ENCODE measurements at regions not wholly inside any gene's neighbourhood (a gene's known extent, or its start where the extent isn't known, plus 50 kb on each side); places are given as distances from the start of the nearest gene placed in this dataset.
"Not testable (repeated sequence)": the region's sequence is repeated elsewhere in the genome, so short reads cannot be mapped to it uniquely, and the experiment has no call there.

DNA sequence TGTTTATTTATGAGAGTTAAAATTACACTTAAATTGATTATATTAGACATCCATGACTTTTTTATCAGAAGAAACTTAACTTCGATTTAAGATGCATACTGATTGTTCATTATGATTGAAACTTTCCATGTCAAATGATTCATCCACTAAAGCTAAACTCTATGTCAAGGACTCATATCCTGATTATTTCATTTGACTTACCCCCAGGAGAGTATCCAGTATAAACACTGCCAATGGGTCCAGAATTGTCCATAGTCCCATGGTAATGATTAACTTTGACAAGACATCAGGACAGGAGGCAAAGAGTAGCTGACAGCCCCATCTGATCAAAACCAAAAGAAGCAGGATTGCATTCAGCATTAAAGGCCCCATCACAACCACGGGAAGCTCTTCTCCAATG is 709.9 kb downstream of the TFAP2A start:
- DNase-seq (ENCODE audit: low read depth) = no peak

DNA sequence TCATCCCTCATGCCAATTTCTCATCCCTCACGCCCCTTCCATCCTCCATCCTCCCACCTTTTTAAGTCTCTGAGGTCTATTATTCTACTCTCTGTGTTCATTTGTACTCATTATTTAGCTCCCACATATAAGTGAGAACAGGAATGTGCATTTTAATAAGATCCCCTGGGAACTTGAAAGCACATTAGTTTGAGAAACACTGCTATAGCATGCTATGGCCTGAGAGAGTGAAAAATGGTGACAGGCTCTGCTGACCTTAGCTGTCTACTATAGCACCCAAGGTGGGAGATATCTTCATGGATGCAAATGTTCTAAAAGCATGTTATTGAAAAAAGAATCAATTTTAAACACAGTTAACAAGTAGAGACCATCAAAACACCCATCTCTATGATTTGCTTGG is 712.0 kb downstream of the TFAP2A start:
- DNase-seq (ENCODE audit: low read depth) = no peak

DNA sequence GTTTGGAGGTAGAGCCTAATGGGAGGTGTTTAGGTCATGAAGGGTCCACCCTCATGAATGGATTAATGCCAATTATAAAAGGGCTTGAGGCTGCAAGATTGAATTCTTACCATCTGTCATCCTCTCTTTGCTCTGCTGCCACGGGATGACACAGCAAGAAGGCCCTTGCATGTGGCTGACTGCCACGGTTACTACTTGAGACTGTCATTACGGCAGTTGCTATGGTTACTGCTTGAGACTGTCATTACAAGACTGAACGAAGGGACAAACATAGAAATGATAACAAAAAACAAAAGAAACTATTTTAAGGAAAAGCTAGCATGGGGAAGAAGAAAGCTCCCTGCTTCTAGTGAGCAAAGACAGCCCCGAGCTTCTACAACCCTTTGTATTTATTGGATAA is 715.0 kb downstream of the TFAP2A start:
- no peak for DNase-seq (ENCODE audit: low read depth)

DNA sequence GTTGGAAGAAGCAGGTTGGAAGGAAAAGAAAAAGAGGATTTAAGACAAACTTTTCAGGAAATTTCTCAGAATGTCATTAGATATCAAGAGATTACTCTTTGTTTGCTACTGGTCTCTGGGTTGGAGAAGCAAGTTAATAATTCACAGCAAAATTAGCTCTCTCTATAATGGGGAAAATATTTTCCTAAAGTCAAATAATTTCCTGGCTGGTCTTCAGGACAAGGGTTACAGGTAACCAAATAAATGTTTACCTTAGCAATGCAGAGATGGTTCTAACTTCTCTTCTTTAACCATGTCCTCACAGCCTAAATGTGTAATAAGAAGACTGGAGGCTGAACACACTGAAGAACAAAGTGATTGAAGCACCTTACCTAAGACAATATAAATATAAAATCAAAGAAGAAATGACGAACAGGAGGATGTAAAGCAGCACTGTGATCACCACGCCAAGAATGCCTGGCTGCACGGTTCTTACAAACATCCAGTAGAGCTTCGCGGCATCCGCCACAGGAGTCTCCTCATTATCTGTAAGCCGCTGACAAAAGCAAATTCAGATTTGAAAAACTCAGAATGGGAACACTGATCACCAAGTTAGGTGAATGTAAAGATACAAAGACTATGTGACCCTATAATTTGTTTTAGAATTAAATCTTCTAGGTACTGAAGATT is 717.5 kb downstream of the TFAP2A start:
- DNase-seq (ENCODE audit: low read depth) = no peak

DNA sequence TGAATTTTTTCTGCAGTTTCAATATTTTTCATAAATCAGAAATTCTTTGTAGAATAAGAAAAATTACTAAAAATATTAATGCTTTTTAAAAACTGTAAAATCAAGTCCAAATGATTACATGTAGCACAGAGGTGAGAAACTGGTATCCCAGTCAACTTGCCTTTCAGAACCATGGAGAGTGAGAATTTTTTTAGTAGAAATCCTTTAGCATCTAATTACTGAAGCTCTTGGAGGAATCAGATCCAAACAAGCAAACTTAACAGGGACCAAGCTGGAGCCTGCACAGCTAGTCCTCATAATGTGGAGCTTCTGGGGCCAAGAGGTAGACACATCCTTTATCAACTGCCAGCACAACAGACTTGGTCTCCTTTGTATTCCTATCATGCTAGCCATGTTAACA is 724.5 kb downstream of the TFAP2A start:
- no peak for DNase-seq (ENCODE audit: low read depth)

DNA sequence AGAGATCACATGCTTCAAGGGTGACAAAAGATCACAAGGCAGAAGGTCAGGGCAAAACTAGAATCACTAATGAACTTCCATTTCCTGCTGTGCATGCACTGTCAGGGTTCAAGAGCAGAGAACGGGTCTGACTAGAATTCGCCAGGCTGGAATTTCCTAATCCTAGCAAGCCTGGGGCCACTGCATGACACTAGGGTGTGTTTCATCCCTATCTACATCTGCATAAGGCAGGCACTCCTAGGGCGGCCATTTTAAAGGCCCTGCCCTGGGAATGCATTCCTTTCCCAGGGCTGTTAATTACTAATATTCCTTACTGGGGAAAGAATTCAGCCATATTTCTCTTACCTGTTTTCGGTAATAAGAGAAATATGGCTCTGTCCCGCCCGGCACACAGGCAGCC is 734.1 kb downstream of the TFAP2A start:
- not testable (repeated sequence) for DNase-seq (ENCODE audit: low read depth)

DNA sequence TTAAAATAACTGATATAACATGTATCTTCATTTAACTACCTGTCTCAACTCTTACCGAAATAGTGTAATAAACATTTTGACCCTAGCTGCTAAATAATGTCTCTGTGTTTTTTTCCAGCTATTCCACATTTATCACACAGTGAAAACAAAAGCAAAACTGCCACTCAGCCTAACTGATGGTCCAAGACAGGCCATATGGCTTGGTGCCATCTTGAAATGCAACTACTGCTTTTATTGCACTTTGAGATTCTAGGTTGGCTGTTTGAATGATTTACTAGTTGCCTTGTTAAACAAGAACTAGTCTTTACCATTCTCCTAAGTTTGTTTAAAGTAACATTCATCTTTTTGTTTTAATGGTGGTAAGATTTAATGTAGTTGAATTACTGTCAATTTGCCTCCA is 739.8 kb downstream of the TFAP2A start:
- DNase-seq (ENCODE audit: low read depth) = no peak

DNA sequence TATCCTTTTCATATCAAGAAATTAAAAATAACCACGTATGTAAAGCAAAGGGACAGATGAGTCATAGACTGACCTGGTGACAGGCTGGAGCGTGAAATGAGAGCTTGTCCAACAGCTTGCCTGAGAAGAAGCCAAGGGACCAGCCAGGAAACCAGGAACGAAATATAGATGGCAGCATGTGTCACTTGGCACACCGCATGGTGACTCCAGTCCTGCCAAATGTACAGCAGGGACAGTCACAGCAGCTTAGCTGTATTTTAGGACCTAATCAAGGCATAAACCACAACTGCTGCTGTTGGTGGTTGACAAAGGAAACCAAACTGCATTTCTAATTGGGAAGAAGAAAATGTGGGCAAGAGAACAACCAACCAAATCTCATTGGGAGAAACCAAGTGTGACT is 755.0 kb downstream of the TFAP2A start:
- DNase-seq (ENCODE audit: low read depth) = no peak

DNA sequence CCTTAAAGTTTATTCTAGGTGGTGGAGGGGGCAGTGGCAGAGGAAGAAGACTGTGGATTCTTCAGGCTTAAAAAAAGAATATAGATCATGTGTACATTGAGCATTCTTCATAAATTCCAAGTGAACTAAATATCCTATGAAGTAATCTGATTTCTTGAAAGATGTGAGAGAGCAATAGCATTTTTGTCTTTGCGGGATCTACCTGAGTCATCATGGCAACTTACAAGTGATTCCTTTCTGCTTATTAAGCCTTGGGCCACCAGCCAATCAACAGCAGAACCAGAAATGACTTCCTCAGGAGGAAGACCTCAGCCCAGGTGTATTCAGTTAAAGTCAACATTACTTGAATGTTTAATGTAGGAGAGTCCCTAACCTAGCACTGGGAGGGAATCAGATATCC is 756.9 kb downstream of the TFAP2A start:
- no peak for DNase-seq (ENCODE audit: low read depth)

DNA sequence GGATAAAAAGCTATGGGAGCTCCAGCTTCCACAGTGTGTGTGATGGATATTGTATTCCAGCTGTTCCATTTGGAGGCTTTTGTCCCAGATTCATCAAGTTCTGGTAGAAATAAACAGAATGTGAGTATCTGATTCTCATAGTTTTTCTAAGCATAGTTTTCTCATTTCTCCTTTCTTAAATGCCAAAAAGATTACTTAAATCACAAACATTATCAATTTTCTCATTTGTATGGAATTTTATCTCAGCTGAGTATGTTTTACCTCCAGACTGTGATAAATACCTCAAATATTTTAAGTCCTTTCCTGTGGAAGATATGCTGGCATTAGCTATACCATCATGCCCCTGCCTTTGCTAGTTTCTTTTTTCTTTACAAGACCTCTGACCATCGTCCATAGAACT is 767.3 kb downstream of the TFAP2A start:
- no peak for DNase-seq (ENCODE audit: low read depth)

DNA sequence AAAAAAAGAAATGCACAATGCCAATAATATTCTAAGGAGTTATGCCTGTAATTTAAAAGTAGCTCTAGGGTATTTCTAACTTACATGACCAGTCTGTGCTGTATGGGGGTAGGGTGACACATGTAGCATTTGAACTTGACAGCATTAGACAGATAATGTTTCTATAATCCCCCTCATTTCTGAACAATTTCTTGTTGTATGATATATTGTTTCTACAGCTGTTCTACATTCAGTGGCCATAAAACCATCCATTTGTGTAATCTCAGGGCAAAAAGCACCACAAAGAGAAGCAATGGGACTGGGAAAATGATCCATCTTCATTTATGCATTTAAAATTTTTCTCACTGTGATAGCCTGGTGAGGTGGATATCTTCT is 767.8 kb downstream of the TFAP2A start:
- DNase-seq (ENCODE audit: low read depth) = no peak

DNA sequence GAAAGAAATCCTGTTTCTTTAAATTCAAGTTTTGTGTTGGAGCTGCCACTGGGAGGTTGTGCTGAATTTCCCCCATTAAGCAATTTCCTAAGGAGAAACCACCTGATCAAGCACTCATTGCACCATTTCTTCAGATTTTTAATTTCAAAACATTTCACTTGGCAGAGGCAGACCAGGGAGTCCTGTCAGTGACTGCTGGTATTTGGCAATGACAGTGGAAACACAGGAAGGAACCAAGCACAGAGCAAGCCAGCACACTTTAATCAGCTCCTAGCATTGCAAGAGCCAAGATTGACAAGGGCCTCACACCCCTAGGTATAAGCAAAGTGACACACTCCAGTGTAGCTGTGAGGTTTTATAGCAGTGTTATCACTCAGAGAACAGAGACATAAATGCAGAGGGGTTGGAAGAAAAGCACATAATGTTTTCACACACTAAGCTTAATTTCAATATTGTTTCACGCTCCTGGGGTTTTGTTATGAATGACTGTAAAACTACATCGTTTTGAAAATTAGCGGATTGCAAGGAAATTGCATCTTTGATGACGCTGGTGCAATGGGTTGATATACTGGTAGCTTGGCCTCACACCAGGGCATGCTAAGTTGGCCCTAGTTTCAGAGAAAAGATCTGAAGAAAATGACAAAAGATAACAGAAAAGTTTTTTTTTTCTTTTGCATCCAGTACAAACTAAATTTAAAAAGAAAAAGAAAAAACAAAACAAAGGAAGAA is 768.4 kb downstream of the TFAP2A start:
- DNase-seq (ENCODE audit: low read depth) = no peak

DNA sequence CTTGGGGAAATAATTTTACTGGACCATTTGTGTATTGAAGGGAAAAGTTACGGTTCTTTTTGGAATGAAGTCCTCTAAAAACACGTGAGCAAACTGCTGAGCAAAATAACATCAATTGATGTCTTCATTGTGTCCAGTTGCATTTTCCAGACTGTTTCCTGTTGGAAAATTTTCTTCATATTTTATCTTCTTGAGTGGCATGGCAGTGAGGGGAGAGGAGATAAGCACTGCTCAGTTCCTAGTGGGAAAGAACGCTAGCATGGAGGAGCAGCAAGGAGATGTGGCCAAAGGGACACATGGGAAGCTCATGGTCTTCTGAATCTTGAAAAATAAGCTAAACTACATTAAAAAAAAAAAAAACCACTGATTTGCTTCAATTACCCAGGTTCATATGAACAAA is 776.0 kb downstream of the TFAP2A start:
- DNase-seq (ENCODE audit: low read depth) = no peak

DNA sequence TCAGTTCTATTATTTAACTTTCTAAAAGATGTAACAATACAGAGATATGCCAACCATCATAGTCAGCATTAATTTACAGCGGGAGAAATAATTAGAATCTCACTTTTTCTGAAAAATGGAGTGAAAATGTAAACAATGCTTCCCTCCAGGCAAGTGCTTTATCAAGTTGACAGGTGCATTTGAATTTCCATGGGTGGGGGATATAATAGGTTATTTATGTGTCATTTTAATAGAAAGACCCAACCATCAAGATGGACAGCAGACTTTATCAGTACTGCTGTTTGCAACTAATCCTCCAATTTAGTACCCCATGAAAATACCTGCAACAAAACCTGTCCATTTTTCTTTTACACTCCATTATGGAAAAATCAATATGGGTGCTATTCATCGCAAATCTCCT is 780.1 kb downstream of the TFAP2A start:
- DNase-seq (ENCODE audit: low read depth) = no peak

DNA sequence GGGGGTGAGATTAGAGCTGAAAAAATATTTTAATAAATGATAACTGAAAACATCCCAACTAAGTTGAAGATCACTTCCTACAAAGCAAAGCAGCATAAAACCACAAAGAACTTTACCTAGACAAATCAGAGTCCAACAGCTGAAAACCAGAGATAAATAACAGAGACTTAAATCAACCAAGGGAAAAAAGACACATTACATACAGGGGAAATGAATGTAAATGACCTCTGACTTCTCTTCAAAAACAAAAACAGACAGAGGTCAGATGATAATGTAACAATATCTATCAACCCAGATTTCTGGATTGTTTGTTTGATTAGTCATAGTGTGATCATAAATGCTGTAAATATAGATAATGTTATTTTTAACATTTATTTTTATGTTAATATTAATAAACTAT is 782.8 kb downstream of the TFAP2A start:
- no peak for DNase-seq (ENCODE audit: low read depth)

DNA sequence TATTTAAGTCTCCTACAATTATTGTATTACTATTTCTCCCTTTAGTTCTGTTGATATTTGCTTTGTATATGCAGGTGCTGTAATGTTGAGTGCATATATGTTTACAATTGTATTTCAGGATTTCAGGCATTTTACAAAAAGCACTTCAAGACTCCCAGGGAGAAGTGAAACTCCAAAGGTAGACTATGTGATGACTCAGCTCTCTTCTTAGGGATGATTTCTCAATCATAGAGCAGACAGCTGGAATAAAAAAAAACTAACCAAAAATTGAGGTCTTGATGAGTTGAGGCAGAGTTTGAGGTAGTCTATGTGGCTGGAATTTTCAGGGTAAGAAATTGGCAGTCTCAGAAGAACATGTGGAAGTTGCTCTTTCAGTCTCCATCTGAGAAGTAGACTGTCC is 786.1 kb downstream of the TFAP2A start:
- DNase-seq (ENCODE audit: low read depth) = no peak

DNA sequence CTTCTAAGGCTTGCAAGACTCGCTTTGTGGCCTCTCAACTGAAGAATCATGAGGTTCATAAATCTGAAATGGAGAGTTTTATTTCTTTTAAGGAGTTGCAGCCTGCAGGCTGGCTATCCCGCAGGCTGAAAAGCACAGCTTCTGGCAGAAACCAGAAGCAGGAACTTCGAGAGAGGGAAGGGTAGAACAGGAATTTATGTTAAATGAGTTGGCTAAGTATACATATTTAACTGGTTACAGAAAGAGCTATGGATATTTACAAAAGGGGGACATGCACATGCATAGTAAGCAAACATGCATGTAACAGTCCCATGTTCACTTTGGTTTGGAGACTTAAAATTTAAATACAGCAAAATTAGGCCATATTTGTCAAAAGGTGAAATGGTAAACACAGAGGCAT is 787.0 kb downstream of the TFAP2A start:
- no peak for DNase-seq (ENCODE audit: low read depth)

DNA sequence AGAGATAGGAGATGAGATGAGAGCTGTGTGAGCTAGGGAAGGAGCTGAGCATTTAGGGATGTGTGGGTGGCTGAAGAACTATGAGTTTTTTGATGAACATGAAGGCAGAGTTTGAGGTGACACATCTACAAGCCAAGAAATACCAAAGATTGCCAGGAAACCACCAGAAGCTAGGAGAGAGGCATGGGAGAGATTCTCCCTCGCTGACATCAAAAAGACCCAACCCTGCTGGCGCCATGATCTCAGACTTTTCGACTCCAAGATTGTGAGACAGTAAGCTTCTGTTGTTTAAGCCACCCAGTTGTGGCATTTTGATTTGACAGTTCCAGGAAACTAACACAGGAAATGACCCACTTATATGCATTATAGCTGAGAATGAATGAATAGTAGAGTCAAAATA is 790.9 kb downstream of the TFAP2A start:
- DNase-seq (ENCODE audit: low read depth) = no peak

DNA sequence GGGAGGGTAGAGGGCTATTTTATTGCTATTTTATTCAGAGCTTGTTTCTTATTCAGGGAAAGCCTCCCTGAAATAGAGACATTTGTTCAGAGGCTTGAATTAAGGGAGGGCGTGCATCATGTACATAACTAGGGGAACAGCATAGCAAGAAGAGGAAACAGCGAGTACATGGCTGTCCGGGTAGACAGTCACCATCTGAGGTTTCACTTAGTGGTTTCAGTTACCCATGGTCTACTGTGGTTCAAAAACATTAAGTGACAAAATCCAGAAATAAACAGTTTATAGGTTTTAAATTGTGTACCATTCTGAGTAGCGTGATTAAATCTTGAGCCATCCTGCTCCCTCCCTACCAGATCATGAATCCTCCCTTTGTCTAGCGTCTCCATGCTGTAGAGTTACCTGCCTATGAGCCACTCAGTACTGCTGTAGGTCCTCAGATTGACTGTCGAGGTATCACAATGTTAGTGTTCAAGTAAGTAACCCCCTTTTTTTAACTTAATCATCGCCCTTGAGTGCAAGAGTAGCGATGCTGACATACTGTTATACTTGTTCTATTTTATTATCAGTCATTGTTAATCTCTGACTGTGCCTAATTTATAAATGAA is 791.5 kb downstream of the TFAP2A start:
- no peak for DNase-seq (ENCODE audit: low read depth)

DNA sequence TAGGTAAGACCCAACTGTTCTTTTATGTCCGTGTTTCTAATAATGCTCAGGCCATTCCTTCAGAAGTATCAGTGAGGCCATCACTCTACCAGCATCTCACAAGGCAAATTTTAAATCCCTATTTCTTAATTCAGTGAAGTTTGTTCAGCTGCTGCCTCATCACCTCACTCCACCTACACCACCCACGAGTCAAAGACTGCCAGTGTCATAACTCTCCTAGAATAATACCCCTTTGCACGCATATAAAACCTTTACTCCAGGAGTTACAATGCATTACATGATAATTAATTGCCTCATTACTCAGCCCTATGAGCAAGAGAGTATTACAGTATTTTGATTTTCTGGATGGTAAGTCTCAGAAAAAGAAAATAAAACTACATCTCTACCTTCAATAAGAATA is 793.6 kb downstream of the TFAP2A start:
- DNase-seq (ENCODE audit: low read depth) = no peak

DNA sequence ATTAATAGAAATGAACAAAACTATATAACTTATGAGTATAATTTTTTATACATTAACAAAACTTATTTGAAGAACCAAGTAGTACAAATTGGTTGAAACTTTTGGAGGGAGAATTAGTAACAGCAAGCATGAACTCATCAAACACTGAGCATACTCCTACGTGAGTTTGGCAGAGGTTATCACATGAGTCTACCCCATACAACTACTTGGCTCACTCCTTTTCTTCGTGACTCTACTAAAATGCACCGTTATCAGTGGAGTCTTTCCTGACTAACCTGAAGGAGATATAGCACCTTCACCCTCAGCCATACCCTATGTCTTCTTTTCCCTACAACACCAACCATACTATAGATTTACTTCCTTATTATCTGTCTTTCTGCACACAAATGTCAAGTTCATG is 794.2 kb downstream of the TFAP2A start:
- DNase-seq (ENCODE audit: low read depth) = no peak

DNA sequence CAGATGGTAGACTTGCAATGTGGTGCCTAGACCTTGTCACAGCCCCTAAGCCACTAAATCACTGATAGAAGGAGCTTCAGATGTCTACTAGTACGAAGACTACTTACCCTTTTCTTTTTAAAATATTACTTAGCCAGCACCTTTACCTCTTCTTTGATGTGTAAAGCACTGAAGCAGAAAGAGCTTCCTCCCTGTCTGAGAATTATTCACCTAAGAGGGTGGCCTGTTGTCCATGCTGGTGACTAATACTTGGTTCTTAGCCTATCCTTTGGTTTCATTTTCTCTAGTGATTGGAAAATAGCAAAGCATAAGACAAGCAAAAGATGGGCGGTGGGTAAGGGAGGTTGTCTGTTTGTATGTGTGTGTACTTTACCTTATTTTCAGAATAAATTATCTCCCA is 794.6 kb downstream of the TFAP2A start:
- DNase-seq (ENCODE audit: low read depth) = no peak

DNA sequence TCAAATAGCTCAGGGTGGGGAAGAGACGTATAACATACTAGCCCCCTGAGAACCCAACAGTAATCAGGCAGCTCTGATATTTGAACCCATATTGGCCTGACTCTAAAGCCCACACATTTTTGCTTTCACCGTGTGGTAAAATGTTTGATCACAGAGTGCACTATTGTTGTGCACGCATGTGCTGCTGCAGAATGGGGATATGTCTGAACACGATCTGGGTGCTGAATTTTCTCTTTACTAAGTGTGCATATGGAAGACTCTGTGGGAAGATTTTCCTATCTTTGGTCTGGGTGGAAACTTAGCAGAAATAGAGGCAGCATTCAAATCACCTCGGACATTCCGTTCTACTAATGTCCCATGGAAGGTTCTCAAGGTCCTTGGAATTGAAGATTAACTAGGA is 800.1 kb downstream of the TFAP2A start:
- no peak for DNase-seq (ENCODE audit: low read depth)

DNA sequence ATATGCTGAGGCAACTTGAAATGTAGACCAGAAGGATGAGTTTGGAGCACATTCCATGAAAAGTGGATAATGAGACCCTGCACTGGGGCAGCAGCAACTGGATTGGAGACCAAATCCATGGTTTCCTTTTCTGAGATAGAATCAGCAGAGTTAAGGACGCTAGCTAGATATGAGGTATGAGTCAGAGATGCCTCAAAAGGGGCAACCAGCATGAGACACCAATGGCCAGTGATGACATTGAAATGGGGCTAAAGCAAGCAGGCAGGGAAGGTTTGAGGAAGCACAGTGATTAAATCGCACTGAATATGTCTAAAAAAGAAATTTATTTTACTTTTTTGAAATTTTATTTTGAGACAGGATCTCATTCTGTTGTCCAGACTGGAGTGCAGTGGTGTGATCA is 802.4 kb downstream of the TFAP2A start:
- no peak for DNase-seq (ENCODE audit: low read depth)

All from stimulated activated CD8-positive, alpha-beta memory T cell treated with anti-CD3 and anti-CD28 coated beads, Interleukin-12 subunit alpha, Interleukin-12 subunit beta, amount 100 ng/mL, for 4 hours (primary cell).